Right atrium auricular region (tissue), 2 donors: ENCODE measurements at regions not wholly inside any gene's neighbourhood (a gene's known extent, or its start where the extent isn't known, plus 50 kb on each side); places are given as distances from the start of the nearest gene placed in this dataset.
"Not testable (repeated sequence)": the region's sequence is repeated elsewhere in the genome, so short reads cannot be mapped to it uniquely, and the experiment has no call there.

Source experiments
- DNase-seq: peaks from one replicate; pipeline ENCODE4 v3.0.0-alpha.2; 2019; ENCODE audit warnings: low spot score
- H3K27ac ChIP-seq, 2 donors: fragments of 200-600 bp; sonication (generic); 1 replicate in 1 of 2; 2 replicates in 1 of 2; pipeline ENCODE4 v1.5.1; 2016 to 2019
- H3K27me3 ChIP-seq, 2 donors: fragments of 200-600 bp; sonication (generic); one replicate each; pipeline versions ENCODE4 v1.5.1 to v1.6.0; 2017 to 2019
- H3K36me3 ChIP-seq: fragments of 200-600 bp; sonication (generic); one replicate; pipeline ENCODE4 v1.5.1; 2016
- H3K4me1 ChIP-seq, 2 donors: fragments of 200-600 bp; sonication (generic); one replicate each; pipeline versions ENCODE4 v1.5.1 to v1.6.0; 2017 to 2019
- H3K4me3 ChIP-seq, 2 donors: fragments of 200-600 bp; sonication (generic); 1 replicate in 1 of 2; 2 replicates in 1 of 2; pipeline ENCODE4 v1.5.1; 2017 to 2019; ENCODE audit warnings: mild to moderate bottlenecking in 1 of 2, moderate library complexity in 1 of 2
- H3K9me3 ChIP-seq, 2 donors: fragments of 200-600 bp; sonication (generic); one replicate each; pipeline ENCODE4 v1.5.1; 2019
- TF ChIP-seq, protein P1 (sequence below), 2 donors: fragments of 200-600 bp; sonication (generic); IDR thresholded peaks; one replicate each; pipeline ENCODE4 v1.5.1; 2019; ENCODE audit warnings: antibody characterized with exemption in 2 of 2

DNA sequence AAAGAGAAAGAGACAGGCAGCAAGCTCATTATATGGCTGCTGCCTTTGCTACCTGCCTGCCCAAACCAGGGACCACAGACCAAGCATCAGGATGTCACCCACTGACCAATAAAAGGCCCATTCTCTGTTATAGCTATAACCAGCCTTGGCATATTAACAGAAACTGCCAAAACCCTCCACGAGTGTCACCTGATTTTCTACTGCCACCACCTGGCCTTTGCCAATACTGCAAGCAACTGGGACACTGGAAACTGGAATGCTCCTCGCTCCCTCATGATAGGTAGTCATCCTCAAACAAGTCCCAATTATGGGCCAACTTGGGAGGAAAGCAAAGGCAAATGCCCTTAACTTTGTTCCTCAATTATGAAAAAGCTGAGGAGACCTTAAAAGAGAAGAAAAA is 76.0 kb downstream of the SPIN4 start:
- no peak for DNase-seq
- Histone ChIP-seq H3K27ac (no peak overlapping the region), H3K9me3 (no peaks in the 10 kb centered on the region), H3K4me1 (no peaks in the 10 kb centered on the region), H3K36me3 (no peaks in the 10 kb centered on the region), H3K27me3 (no peaks in the 10 kb centered on the region), H3K4me3 (no peak overlapping the region)
- TF ChIP-seq, protein P1, sequence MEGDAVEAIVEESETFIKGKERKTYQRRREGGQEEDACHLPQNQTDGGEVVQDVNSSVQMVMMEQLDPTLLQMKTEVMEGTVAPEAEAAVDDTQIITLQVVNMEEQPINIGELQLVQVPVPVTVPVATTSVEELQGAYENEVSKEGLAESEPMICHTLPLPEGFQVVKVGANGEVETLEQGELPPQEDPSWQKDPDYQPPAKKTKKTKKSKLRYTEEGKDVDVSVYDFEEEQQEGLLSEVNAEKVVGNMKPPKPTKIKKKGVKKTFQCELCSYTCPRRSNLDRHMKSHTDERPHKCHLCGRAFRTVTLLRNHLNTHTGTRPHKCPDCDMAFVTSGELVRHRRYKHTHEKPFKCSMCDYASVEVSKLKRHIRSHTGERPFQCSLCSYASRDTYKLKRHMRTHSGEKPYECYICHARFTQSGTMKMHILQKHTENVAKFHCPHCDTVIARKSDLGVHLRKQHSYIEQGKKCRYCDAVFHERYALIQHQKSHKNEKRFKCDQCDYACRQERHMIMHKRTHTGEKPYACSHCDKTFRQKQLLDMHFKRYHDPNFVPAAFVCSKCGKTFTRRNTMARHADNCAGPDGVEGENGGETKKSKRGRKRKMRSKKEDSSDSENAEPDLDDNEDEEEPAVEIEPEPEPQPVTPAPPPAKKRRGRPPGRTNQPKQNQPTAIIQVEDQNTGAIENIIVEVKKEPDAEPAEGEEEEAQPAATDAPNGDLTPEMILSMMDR (IDR thresholded peaks at IDR 0.05), result peak in 1 of 2 donors; percentile 56

DNA sequence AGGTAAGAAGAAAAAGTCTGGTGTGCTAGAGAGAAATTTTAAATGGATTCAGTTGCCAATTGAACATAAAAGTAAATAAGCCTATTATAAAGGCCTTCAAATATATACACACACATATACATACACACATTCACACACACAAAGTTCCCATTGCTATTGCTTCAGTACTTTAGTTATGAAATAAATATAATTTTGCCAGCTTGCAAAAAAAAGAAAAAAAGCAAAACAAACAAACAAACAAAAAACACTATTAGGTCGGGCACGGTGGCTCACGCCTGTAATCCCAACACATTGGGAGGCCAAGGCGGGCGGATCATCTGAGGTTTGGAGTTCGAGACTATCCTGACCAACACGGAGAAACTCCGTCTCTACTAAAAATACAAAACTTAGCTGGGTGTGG is 80.3 kb downstream of the SPIN4 start:
- no peak overlapping the region for H3K27ac ChIP-seq
- no peak overlapping the region for H3K4me3 ChIP-seq
- H3K27me3 ChIP-seq, result no peaks in the 10 kb centered on the region
- DNase-seq, result no peak
- no peaks in the 10 kb centered on the region for H3K4me1 ChIP-seq
- TF ChIP-seq, protein P1 (IDR thresholded peaks at IDR 0.05), result no peak
- no peaks in the 10 kb centered on the region for H3K36me3 ChIP-seq
- no peaks in the 10 kb centered on the region for H3K9me3 ChIP-seq

DNA sequence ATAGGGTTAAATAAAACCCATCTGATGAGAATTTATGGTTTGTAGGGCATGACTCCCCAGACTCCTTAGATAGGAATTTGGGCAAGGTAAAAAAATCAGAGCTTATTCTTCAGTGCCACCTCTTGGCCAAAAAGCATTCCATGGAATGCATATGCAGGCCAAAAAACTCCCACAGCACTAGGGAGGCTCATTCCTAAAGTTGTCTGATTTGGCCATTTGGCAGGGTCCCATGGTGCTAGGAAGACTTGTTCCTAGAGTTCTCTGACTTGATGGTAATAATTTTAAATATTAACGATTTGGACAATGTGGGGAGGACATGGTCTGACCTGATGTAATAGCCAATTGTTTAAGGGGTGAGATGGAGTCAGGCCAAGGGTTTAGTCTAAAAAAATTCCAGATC is 93.0 kb downstream of the SPIN4 start:
- TF ChIP-seq, protein P1 (IDR thresholded peaks at IDR 0.05), result no peak
- H3K27ac ChIP-seq, result no peak overlapping the region
- H3K4me1 ChIP-seq, result no peaks in the 10 kb centered on the region
- DNase-seq, result no peak
- H3K9me3 ChIP-seq, result peaks cover 0 to 4% of the 10 kb centered on the region in 2 donors
- no peaks in the 10 kb centered on the region for H3K36me3 ChIP-seq
- H3K27me3 ChIP-seq, result no peaks in the 10 kb centered on the region
- H3K4me3 ChIP-seq, result no peak overlapping the region

DNA sequence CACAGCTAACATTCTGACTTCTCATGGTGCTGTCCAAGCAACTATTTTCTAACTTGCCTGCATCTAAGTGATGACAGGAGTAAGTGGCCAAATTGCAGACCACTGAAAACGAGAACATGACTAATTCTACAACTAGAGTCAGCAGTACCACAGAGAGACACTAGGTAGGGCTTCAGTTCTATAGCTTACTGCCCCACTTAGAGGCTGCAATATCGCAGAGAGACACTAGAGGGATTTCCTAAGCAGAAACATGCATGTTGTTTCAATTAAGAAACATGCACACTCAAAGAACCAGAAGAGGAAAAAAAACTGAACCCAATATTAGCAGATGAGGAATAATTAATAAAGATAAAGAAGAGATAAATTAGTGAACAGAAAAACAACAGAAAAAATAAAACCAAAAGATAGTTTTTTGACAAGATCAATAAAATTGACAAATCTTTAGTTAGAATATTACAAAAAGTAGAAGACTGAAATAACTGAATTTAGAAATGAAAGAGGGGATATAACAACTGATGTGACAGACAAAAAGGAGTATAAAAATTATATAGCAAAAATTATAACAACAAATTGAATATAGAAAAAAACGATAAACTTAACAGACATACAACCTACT is 100.8 kb downstream of the SPIN4 start:
- TF ChIP-seq, protein P1 (IDR thresholded peaks at IDR 0.05), result peak; percentile 85 to 86
- no peak for DNase-seq

DNA sequence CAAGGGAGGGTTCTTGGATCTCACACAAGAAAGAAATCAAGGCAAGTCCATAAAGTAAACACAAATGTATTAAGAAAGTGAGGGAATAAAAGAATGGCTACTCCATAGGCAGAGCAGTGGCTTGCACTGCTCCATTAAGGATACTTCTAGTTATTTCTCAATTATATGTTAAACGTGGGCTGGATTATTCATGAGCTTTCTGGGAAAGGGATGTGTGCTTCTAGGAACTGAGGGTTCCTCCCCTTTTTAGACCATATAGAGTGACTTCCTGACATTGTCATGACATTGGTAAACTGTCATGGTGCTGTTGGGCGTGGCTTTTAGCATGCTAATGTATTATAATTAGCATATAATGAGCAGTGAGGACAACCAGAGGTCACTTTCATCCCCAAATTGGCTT is 108.4 kb downstream of the SPIN4 start:
- H3K36me3 ChIP-seq, DNase-seq, H3K4me1 ChIP-seq: not testable (repeated sequence)

More for the DNA sequence above, 100.8 kb downstream of the SPIN4 start:
- Histone ChIP-seq H3K36me3 (no peaks in the 10 kb centered on the region), H3K9me3 (no peaks in the 10 kb centered on the region), H3K4me3 (no peak overlapping the region), H3K27ac (no peak overlapping the region), H3K4me1 (no peaks in the 10 kb centered on the region), H3K27me3 (no peaks in the 10 kb centered on the region)

DNA sequence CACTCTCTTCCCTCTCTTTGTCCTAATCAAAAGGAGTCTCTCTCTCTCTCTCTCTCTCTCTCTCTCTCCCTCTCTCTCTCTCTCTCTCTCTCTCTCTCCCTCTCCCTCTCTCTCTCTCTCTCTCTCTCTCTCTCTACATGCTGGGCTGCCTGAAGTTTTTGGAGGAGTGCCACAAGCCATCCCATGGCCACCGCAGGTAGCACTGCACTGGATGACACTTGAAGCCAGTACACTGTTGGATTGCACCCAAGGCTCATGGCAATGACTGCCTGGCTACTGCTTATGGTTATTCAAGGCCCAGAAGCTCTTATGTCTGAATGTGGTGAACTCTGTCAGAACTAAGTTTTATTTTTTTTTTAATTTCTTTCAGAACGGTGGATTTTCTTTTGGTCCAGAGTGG is 115.2 kb downstream of the SPIN4 start:
- H3K9me3 ChIP-seq, H3K4me3 ChIP-seq, H3K27me3 ChIP-seq, DNase-seq, H3K4me1 ChIP-seq, H3K27ac ChIP-seq, H3K36me3 ChIP-seq: not testable (repeated sequence)

More for the DNA sequence above, 108.4 kb downstream of the SPIN4 start:
- not testable (repeated sequence) for H3K9me3 ChIP-seq, H3K27me3 ChIP-seq, H3K4me3 ChIP-seq, H3K27ac ChIP-seq

DNA sequence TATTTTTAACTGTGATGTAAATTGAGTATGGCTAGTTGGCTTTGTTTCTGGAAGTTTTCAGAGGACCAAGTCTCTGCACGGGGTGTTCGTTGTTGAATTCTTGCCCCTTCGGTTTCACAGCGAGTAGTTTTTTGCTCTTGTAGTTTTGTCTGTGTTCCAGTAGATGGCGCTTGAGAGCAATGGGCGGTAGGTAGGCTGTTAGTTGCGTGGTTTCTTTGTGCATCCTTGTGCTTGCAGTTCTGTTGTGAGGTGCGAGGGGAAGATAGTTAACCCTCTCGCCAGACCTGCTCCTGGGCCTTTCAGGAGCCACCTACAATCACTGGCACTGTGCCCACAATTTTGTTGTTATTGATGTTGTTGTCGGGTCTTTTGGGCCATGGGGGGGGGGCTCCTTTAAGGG is 118.1 kb downstream of the SPIN4 start:
- not testable (repeated sequence) for H3K9me3 ChIP-seq, DNase-seq

DNA sequence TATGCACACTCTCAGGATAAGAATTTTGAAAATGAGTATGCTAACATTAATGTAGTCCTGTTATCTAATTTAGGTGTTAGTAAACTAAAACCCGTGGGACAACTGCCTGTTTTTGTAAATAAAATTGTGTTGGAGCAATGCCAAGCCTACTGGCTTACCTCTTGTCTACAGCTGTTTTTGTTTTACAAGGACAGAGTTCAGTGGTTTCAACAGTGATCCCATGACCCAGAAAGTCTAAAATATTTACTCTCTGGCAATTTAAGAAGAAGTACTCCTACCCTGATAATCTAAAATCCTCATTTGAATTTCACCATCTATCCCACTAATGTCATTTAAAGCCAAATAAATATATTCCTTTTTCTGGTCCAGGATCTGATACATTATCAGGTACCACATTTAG is 132.9 kb downstream of the SPIN4 start:
- H3K27ac ChIP-seq, H3K4me3 ChIP-seq, H3K9me3 ChIP-seq, H3K36me3 ChIP-seq, DNase-seq, H3K4me1 ChIP-seq, H3K27me3 ChIP-seq: not testable (repeated sequence)

More for the DNA sequence above, 118.1 kb downstream of the SPIN4 start:
- H3K4me3 ChIP-seq, H3K36me3 ChIP-seq, H3K4me1 ChIP-seq, H3K27me3 ChIP-seq, H3K27ac ChIP-seq: not testable (repeated sequence)

DNA sequence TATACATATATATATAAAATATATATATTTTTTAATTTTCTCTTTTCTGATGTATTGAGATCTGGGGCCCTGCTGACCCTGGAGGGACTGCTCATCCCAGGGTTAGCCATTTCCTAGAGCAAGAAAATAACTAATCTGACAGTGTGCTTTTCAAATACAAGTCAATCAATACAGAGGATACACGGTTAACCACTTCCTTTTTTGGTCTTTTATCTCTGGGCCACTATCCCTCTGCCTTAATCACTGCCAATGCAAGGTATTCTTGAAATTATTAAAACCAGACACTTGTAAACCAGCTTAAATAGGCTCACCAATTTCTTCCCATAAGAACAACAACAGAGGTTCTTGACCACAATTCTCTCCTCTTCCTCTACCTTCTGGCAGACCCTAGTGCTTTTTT is 133.6 kb downstream of the SPIN4 start:
- H3K4me1 ChIP-seq, DNase-seq, H3K9me3 ChIP-seq, H3K27ac ChIP-seq, H3K27me3 ChIP-seq, H3K4me3 ChIP-seq, H3K36me3 ChIP-seq: not testable (repeated sequence)

DNA sequence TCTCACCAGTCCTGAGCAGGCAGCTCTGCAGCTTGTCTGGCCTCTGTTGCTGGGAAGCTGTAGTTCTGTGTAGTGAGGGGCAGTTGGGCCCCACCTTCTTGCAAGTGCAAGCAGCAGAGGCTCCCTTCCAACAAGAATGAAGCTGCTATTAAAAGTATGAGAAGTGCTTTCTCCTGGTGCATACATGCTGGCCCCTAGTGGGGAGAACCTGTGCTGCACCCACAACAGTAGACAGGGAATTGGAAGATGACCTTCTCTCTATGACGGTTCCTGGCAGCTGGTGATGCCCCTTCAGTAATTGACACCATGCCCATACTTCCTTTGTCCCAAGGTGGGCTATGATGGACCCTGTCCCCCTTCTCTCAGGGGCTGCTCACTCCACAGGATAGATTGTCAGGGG is 141.5 kb downstream of the SPIN4 start:
- not testable (repeated sequence) for H3K36me3 ChIP-seq, DNase-seq, H3K27me3 ChIP-seq, H3K27ac ChIP-seq, H3K4me1 ChIP-seq, H3K9me3 ChIP-seq, H3K4me3 ChIP-seq

DNA sequence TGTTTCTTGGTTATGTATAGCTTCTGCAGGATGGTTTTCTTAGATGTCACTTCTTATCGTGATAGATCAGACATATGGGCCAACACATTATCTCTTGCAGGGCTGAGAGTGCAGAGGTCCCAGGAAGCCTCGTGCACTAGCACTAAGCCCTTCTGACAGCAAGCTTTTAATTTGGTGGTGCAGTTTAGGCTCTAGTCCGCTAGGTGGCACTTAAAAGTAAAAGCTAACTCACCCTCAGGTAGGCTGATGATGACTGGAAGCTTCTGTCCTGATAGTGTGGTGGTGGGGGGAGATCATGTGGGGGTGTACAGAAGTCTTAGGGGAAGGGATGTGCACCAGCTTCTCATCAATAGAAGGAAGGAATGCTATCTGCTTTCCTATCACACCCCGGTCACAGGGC is 142.0 kb downstream of the SPIN4 start:
- H3K4me1 ChIP-seq, H3K9me3 ChIP-seq, H3K27ac ChIP-seq, H3K36me3 ChIP-seq, H3K27me3 ChIP-seq, H3K4me3 ChIP-seq, DNase-seq: not testable (repeated sequence)
